H9 (cell line): ENCODE measurements at regions not wholly inside any gene's neighbourhood (a gene's known extent, or its start where the extent isn't known, plus 50 kb on each side); places are given as distances from the start of the nearest gene placed in this dataset.

ENCODE experiments used
- DNase-seq: peaks from one replicate; pipeline ENCODE4 v3.0.0-alpha.2; 2017
- H2AFZ ChIP-seq: one replicate; pipeline ENCODE4 v1.6.1; 2013; ENCODE audit warnings: mild to moderate bottlenecking, low read length, control low read depth, moderate library complexity
- H2AK5ac ChIP-seq: 2 replicates; pipeline ENCODE4 v1.6.1; 2013; ENCODE audit warnings: low read length, control low read depth, mixed read lengths; ENCODE audit not compliant: insufficient read length
- H2BK120ac ChIP-seq: one replicate; pipeline ENCODE4 v1.6.1; 2013; ENCODE audit warnings: low read depth, mild to moderate bottlenecking, low read length, control low read depth, inconsistent platforms; ENCODE audit not compliant: poor library complexity, severe bottlenecking
- H2BK12ac ChIP-seq: 2 replicates; pipeline ENCODE4 v1.6.1; 2013; ENCODE audit warnings: low read length, control low read depth, mixed read lengths, low read depth; ENCODE audit not compliant: insufficient read length
- H2BK15ac ChIP-seq: 2 replicates; pipeline ENCODE4 v1.6.1; 2013; ENCODE audit warnings: low read depth, low read length, control low read depth
- H2BK20ac ChIP-seq: one replicate; pipeline ENCODE4 v1.6.1; 2013; ENCODE audit warnings: low read depth, mild to moderate bottlenecking, low read length, control low read depth, inconsistent platforms; ENCODE audit not compliant: poor library complexity, severe bottlenecking
- H2BK5ac ChIP-seq: 2 replicates; pipeline ENCODE4 v1.6.1; 2013; ENCODE audit warnings: low read length, control low read depth, mixed read lengths; ENCODE audit not compliant: insufficient read length
- H3K14ac ChIP-seq: 2 replicates; pipeline ENCODE4 v1.6.1; 2013; ENCODE audit warnings: low read length, control low read depth; ENCODE audit not compliant: insufficient read depth
- H3K18ac ChIP-seq: 2 replicates; pipeline ENCODE4 v1.6.1; 2013; ENCODE audit warnings: low read depth, mild to moderate bottlenecking, mixed read lengths, low read length, control low read depth; ENCODE audit not compliant: insufficient read length
- H3K23ac ChIP-seq: 2 replicates; pipeline ENCODE4 v1.6.1; 2013; ENCODE audit warnings: low read length, control low read depth, mixed read lengths, low read depth; ENCODE audit not compliant: insufficient read length
- H3K23me2 ChIP-seq: 2 replicates; pipeline ENCODE4 v1.6.1; 2013; ENCODE audit warnings: low read depth, mild to moderate bottlenecking, mixed read lengths, low read length, control low read depth; ENCODE audit not compliant: insufficient read length, poor library complexity, severe bottlenecking
- H3K27ac ChIP-seq: 2 replicates; pipeline ENCODE4 v1.5.1; 2013; ENCODE audit warnings: low read length, control low read depth, mixed read lengths, low read depth; ENCODE audit not compliant: insufficient read length
- H3K27me3 ChIP-seq: 2 replicates; pipeline ENCODE4 v1.6.1; 2013; ENCODE audit warnings: low read length, control low read depth, inconsistent platforms; ENCODE audit not compliant: insufficient read depth
- H3K4ac ChIP-seq: 2 replicates; pipeline ENCODE4 v1.6.1; 2013; ENCODE audit warnings: low read depth, mild to moderate bottlenecking, control low read depth, inconsistent platforms, low read length, moderate library complexity
- H3K4me1 ChIP-seq: 2 replicates; pipeline ENCODE4 v1.6.1; 2013; ENCODE audit warnings: low read length, control low read depth, inconsistent platforms; ENCODE audit not compliant: insufficient read depth
- H3K4me2 ChIP-seq: 2 replicates; pipeline ENCODE4 v1.6.1; 2013; ENCODE audit warnings: low read length, control low read depth, mixed read lengths; ENCODE audit not compliant: insufficient read length, insufficient read depth
- H3K56ac ChIP-seq: 2 replicates; pipeline ENCODE4 v1.6.1; 2013; ENCODE audit warnings: low read depth, mild to moderate bottlenecking, mixed read lengths, low read length, control low read depth; ENCODE audit not compliant: insufficient read length
- H3K79me1 ChIP-seq: 2 replicates; pipeline ENCODE4 v1.6.1; 2013; ENCODE audit warnings: low read depth, mild to moderate bottlenecking, moderate library complexity, low read length, control low read depth, inconsistent platforms; ENCODE audit not compliant: insufficient read depth, poor library complexity, severe bottlenecking
- H3K79me2 ChIP-seq: 2 replicates; pipeline ENCODE4 v1.6.1; 2013; ENCODE audit warnings: low read length, control low read depth, inconsistent platforms; ENCODE audit not compliant: insufficient read depth
- H3K9ac ChIP-seq: 2 replicates; pipeline ENCODE4 v1.6.1; 2013; ENCODE audit warnings: low read length, control low read depth, mixed read lengths; ENCODE audit not compliant: insufficient read length; ENCODE audit errors: extremely low read depth
- H3K9me3 ChIP-seq: one replicate; pipeline ENCODE4 v1.6.1; 2013; ENCODE audit warnings: low read depth, low read length, inconsistent platforms; ENCODE audit not compliant: control insufficient read depth
- H3T11ph ChIP-seq: one replicate; pipeline ENCODE4 v1.6.1; 2013; ENCODE audit warnings: mild to moderate bottlenecking, low read length, control low read depth, inconsistent platforms
- H4K20me1 ChIP-seq: one replicate; pipeline ENCODE4 v1.6.1; 2013; ENCODE audit not compliant: control insufficient read depth, insufficient read length, insufficient read depth
- H4K5ac ChIP-seq: 2 replicates; pipeline ENCODE4 v1.6.1; 2013; ENCODE audit warnings: low read depth, mild to moderate bottlenecking, mixed read lengths, low read length, control low read depth; ENCODE audit not compliant: insufficient read length
- H4K8ac ChIP-seq: replicated peaks from 2 replicates; pipeline ENCODE4 v1.6.1; 2013; ENCODE audit warnings: low read length, control low read depth, mixed read lengths, low read depth; ENCODE audit not compliant: insufficient read length
- H4K91ac ChIP-seq: 2 replicates; pipeline ENCODE4 v1.6.1; 2013; ENCODE audit warnings: low read depth, mild to moderate bottlenecking, moderate library complexity, mixed read lengths, low read length, control low read depth; ENCODE audit not compliant: insufficient read length
- H3K27ac Mint-ChIP-seq, 3 experiments: 2 replicates in 2 of 3; 3 replicates in 1 of 3; pipeline ENCODE4 v1.8.0; 2020 to 2021; ENCODE audit warnings: mixed read lengths in 3 of 3, mild to moderate bottlenecking in 1 of 3, moderate library complexity in 1 of 3
- H3K27me3 Mint-ChIP-seq: 2 replicates; pipeline ENCODE4 v1.8.0; 2021; ENCODE audit warnings: low read depth, mild to moderate bottlenecking, moderate library complexity, mixed read lengths
- H3K36me3 Mint-ChIP-seq, 3 experiments: 2 replicates in 2 of 3; 3 replicates in 1 of 3; pipeline ENCODE4 v1.8.0; 2020 to 2021; ENCODE audit warnings: low read depth in 3 of 3, mixed read lengths in 3 of 3; ENCODE audit not compliant: insufficient read depth in 1 of 3
- H3K4me1 Mint-ChIP-seq, 2 experiments: 2 replicates each; pipeline ENCODE4 v1.8.0; 2020; ENCODE audit warnings: mixed read lengths in 2 of 2
- H3K4me3 Mint-ChIP-seq, 2 experiments: 2 replicates in 1 of 2; 3 replicates in 1 of 2; pipeline ENCODE4 v1.8.0; 2020 to 2021; ENCODE audit warnings: mild to moderate bottlenecking in 2 of 2, mixed read lengths in 2 of 2, moderate library complexity in 1 of 2
- H3K9me3 Mint-ChIP-seq, 2 experiments: 2 replicates in 1 of 2; 3 replicates in 1 of 2; pipeline ENCODE4 v1.8.0; 2020; ENCODE audit warnings: mild to moderate bottlenecking in 2 of 2, mixed read lengths in 2 of 2, moderate library complexity in 1 of 2
- CTCF ChIP-seq: fragments of 200-600 bp; sonication (generic); conservative IDR thresholded peaks from 3 replicates; pipeline ENCODE4 v1.8.0; 2021; ENCODE audit warnings: antibody characterized with exemption, mild to moderate bottlenecking
- WGBS: extraction: QIAGEN DNeasy Blood & Tissue Kit; methylation state at CpG from one replicate; pipeline ENCODE4 v1.1.7; 2013; ENCODE audit warnings: missing lambda C conversion rate, low lambda C conversion rate, mixed read lengths; ENCODE audit not compliant: insufficient read length; ENCODE audit errors: extremely low coverage; 5-methylcytosine and 5-hydroxymethylcytosine counted together

GRCh38 chr4:160182727-160183126 is 1079.8 kb downstream of the RAPGEF2 start:
- Histone ChIP-seq H3K18ac (no peak overlapping the region), H4K20me1 (no peaks in the 10 kb centered on the region), H3K27me3 (no peaks in the 10 kb centered on the region), H4K91ac (no peak overlapping the region), H3K4me2 (no peak overlapping the region), H3K23me2 (no peaks in the 10 kb centered on the region), H2BK120ac (no peak overlapping the region), H3K79me2 (no peaks in the 10 kb centered on the region), H3K27ac (no peak overlapping the region), H3K4me1 (no peaks in the 10 kb centered on the region), H2BK5ac (no peak overlapping the region), H2BK12ac (no peak overlapping the region), H3T11ph (no peak overlapping the region), H2BK15ac (no peak overlapping the region), H3K56ac (no peak overlapping the region), H2AFZ (no peak overlapping the region), H3K14ac (no peak overlapping the region), H3K79me1 (no peaks in the 10 kb centered on the region), H3K23ac (no peak overlapping the region), H4K8ac (no peak overlapping the region), H3K9ac (no peak overlapping the region), H4K5ac (no peak overlapping the region), H3K9me3 (no peaks in the 10 kb centered on the region), H3K4ac (no peak overlapping the region), H2AK5ac (no peak overlapping the region), H2BK20ac (no peak overlapping the region)
- Mint-ChIP-seq H3K36me3 (no peaks in the 10 kb centered on the region), H3K9me3 (no peaks in the 10 kb centered on the region; a peak in 1 of 5 replicates), H3K27ac (no peak overlapping the region), H3K4me1 (peaks cover 0 to 4% of the 10 kb centered on the region in 2 experiments; a peak in 2 of 4 replicates), H3K4me3 (no peak overlapping the region), H3K27me3 (no peaks in the 10 kb centered on the region)
- TF ChIP-seq CTCF = no peak
- no peak for DNase-seq
- WGBS = no CpG with 5 or more reads among the region's 2 CpGs
